PFSK-1 (cell line): ENCODE measurements at regions not wholly inside any gene's neighbourhood (a gene's known extent, or its start where the extent isn't known, plus 50 kb on each side); places are given as distances from the start of the nearest gene placed in this dataset.

Experiments used
- FOXP2 ChIP-seq: optimal IDR thresholded peaks from 2 replicates; pipeline ENCODE3; 2011; ENCODE audit warnings: borderline replicate concordance, control low read depth, inconsistent platforms; ENCODE audit not compliant: insufficient read depth; ENCODE audit errors: extremely low read length, extremely low read depth
- POLR2AphosphoS5 ChIP-seq: IDR thresholded peaks from 2 replicates; pipeline ENCODE4 v1.6.1; 2012; ENCODE audit warnings: low read depth, mild to moderate bottlenecking, control low read depth, low read length, moderate library complexity
- REST ChIP-seq, 2 experiments: IDR thresholded peaks; 2 replicates each; pipeline versions ENCODE4 v1.6.1 to v1.8.0; 2011 to 2012; ENCODE audit warnings: low read depth in 2 of 2, low read length in 2 of 2, control low read depth in 1 of 2, inconsistent platforms in 1 of 2, mild to moderate bottlenecking in 1 of 2, moderate library complexity in 1 of 2; ENCODE audit not compliant: insufficient read depth in 1 of 2
- SIN3A ChIP-seq: IDR thresholded peaks from 2 replicates; pipeline ENCODE4 v1.6.1; 2012; ENCODE audit warnings: mild to moderate bottlenecking, low read length, moderate library complexity, borderline replicate concordance; ENCODE audit not compliant: insufficient read depth
- TAF1 ChIP-seq: IDR thresholded peaks from 2 replicates; pipeline ENCODE4 v1.6.1; 2012; ENCODE audit warnings: low read length, control low read depth, borderline replicate concordance; ENCODE audit not compliant: insufficient read depth

- TF ChIP-seq POLR2AphosphoS5 (no peak), SIN3A (no peak), REST (IDR thresholded peaks at IDR 0.05; ENCODE audit: insufficient read depth in 1 of 2, low read depth in 2 of 2, low read length in 2 of 2) (no peak), TAF1 (no peak), FOXP2 (no peak)
Observed at GRCh38 chr4:72701987-72702819, 133.2 kb upstream of the ADAMTS3 start.

DNA sequence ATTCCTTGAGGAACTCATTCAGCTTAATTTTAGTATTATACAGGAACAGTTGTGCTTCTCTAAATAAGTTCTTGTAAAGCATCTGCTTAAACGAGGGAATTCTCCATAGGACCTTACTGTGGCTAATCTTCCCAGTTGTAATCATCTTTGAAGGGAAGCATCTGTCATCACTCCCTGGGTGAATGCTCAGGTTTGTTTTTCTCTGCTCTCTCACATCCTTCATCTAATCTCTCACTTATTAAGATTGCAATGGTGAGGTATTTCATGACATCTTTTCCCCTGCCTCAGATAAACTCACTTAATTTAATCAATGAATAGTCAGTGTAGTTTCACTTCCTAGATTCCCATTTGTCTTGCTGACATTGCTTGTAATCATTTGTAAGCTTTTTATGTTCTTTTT is 121.8 kb upstream of the ADAMTS3 start:
- TF ChIP-seq POLR2AphosphoS5, result no peak
- TF ChIP-seq FOXP2, result no peak
- TF ChIP-seq REST (IDR thresholded peaks at IDR 0.05; ENCODE audit: insufficient read depth in 1 of 2, low read depth in 2 of 2, low read length in 2 of 2), result no peak
- no peak for TF ChIP-seq TAF1
- TF ChIP-seq SIN3A, result no peak

GRCh38 chr4:72689923-72690322 is 120.9 kb upstream of the ADAMTS3 start:
- TF ChIP-seq REST (IDR thresholded peaks at IDR 0.05; ENCODE audit: insufficient read depth in 1 of 2, low read depth in 2 of 2, low read length in 2 of 2) (no peak), POLR2AphosphoS5 (no peak), SIN3A (no peak), TAF1 (no peak), FOXP2 (no peak)

- TF ChIP-seq SIN3A (no peak), REST (IDR thresholded peaks at IDR 0.05; ENCODE audit: insufficient read depth in 1 of 2, low read depth in 2 of 2, low read length in 2 of 2) (no peak), FOXP2 (no peak), TAF1 (no peak), POLR2AphosphoS5 (no peak)
Observed at GRCh38 chr4:72679666-72680065, 110.6 kb upstream of the ADAMTS3 start.

GRCh38 chr4:72677886-72678285 is 108.9 kb upstream of the ADAMTS3 start:
- no peak for TF ChIP-seq FOXP2
- TF ChIP-seq SIN3A, result no peak
- no peak for TF ChIP-seq TAF1
